ENCODE measurements at regions not wholly inside any gene's neighbourhood (a gene's known extent, or its start where the extent isn't known, plus 50 kb on each side); places are given as distances from the start of the nearest gene placed in this dataset.
"Not testable (repeated sequence)": the region's sequence is repeated elsewhere in the genome, so short reads cannot be mapped to it uniquely, and the experiment has no call there.

GRCh38 chr2:143842836-143843235 is 677.1 kb downstream of the ZEB2 start:
- POLR2A ChIA-PET, result no interaction called here
- no peak overlapping the region for H3K27ac ChIP-seq (ENCODE audit: low read depth, low read length)

GRCh38 chr2:143841935-143842334 is 678.0 kb downstream of the ZEB2 start:
- ChIA-PET POLR2A (no interaction called here), CTCF (interaction anchor here (0.6 kb wide), 2 partner anchors 166 to 594 kb away, joined by 3 read pairs; no protein-coding TSS in a partner anchor)
- H3K4me3 ChIP-seq (ENCODE audit: low read depth, low read length), result no peak overlapping the region
- H3K27me3 ChIP-seq (ENCODE audit: control insufficient read depth, insufficient read depth, low read length), result no peaks in the 10 kb centered on the region
- DNase-seq (ENCODE audit: low read depth, low spot score), result no peak
- no peak overlapping the region for H3K27ac ChIP-seq (ENCODE audit: low read depth, low read length)
- TF ChIP-seq CTCF (IDR thresholded peaks at IDR 0.05; ENCODE audit: low read depth, low read length), result 0 out of 2 replicates have a peak, but pooled peaks have one; percentile 20
- no peaks in the 10 kb centered on the region for H3K9me3 ChIP-seq (ENCODE audit: control insufficient read depth, insufficient read depth, low read length)

More at GRCh38 chr2:143842836-143843235, 677.1 kb downstream of the ZEB2 start:
- no peak for DNase-seq (ENCODE audit: low read depth, low spot score)
- no peak overlapping the region for H3K4me3 ChIP-seq (ENCODE audit: low read depth, low read length)
- H3K27me3 ChIP-seq (ENCODE audit: control insufficient read depth, insufficient read depth, low read length), result no peaks in the 10 kb centered on the region
- H3K9me3 ChIP-seq (ENCODE audit: control insufficient read depth, insufficient read depth, low read length), result no peaks in the 10 kb centered on the region
- CTCF ChIA-PET, result no interaction called here
- TF ChIP-seq CTCF (IDR thresholded peaks at IDR 0.05; ENCODE audit: low read depth, low read length), result no peak

GRCh38 chr2:143840601-143841000 is 679.3 kb downstream of the ZEB2 start:
- DNase-seq (ENCODE audit: low read depth, low spot score), result no peak
- Histone ChIP-seq H3K27ac (ENCODE audit: low read depth, low read length) (no peak overlapping the region), H3K4me3 (ENCODE audit: low read depth, low read length) (no peak overlapping the region), H3K27me3 (ENCODE audit: control insufficient read depth, insufficient read depth, low read length) (no peaks in the 10 kb centered on the region), H3K9me3 (ENCODE audit: control insufficient read depth, insufficient read depth, low read length) (no peaks in the 10 kb centered on the region)
- CTCF ChIA-PET, result no interaction called here
- POLR2A ChIA-PET, result no interaction called here
- no peak for TF ChIP-seq CTCF (IDR thresholded peaks at IDR 0.05; ENCODE audit: low read depth, low read length)

- POLR2A ChIA-PET, result no interaction called here
- DNase-seq (ENCODE audit: low read depth, low spot score), result no peak
- H3K4me3 ChIP-seq (ENCODE audit: low read depth, low read length), result no peak overlapping the region
- no peak for TF ChIP-seq CTCF (IDR thresholded peaks at IDR 0.05; ENCODE audit: low read depth, low read length)
- CTCF ChIA-PET, result no interaction called here
- no peak overlapping the region for H3K27ac ChIP-seq (ENCODE audit: low read depth, low read length)
- H3K9me3 ChIP-seq (ENCODE audit: control insufficient read depth, insufficient read depth, low read length), result no peaks in the 10 kb centered on the region
- H3K27me3 ChIP-seq (ENCODE audit: control insufficient read depth, insufficient read depth, low read length), result no peaks in the 10 kb centered on the region
Measured at GRCh38 chr2:143840194-143840593, 679.7 kb downstream of the ZEB2 start.

GRCh38 chr2:143839456-143839855 is 680.5 kb downstream of the ZEB2 start:
- H3K27me3 ChIP-seq (ENCODE audit: control insufficient read depth, insufficient read depth, low read length), result no peaks in the 10 kb centered on the region
- ChIA-PET POLR2A (no interaction called here), CTCF (no interaction called here)
- DNase-seq (ENCODE audit: low read depth, low spot score), result no peak
- TF ChIP-seq CTCF (IDR thresholded peaks at IDR 0.05; ENCODE audit: low read depth, low read length), result no peak
- no peak overlapping the region for H3K27ac ChIP-seq (ENCODE audit: low read depth, low read length)
- no peak overlapping the region for H3K4me3 ChIP-seq (ENCODE audit: low read depth, low read length)
- no peaks in the 10 kb centered on the region for H3K9me3 ChIP-seq (ENCODE audit: control insufficient read depth, insufficient read depth, low read length)

GRCh38 chr2:143837055-143837454 is 682.9 kb downstream of the ZEB2 start:
- POLR2A ChIA-PET; DNase-seq (ENCODE audit: low read depth, low spot score); H3K9me3 ChIP-seq (ENCODE audit: control insufficient read depth, insufficient read depth, low read length); CTCF ChIA-PET; H3K4me3 ChIP-seq (ENCODE audit: low read depth, low read length); H3K27me3 ChIP-seq (ENCODE audit: control insufficient read depth, insufficient read depth, low read length); H3K27ac ChIP-seq (ENCODE audit: low read depth, low read length): not testable (repeated sequence)
